H7 (cell line): ENCODE measurements at regions not wholly inside any gene's neighbourhood (a gene's known extent, or its start where the extent isn't known, plus 50 kb on each side); places are given as distances from the start of the nearest gene placed in this dataset.

Source experiments
- DNase-seq: peaks from one replicate; pipeline ENCODE4 v3.0.0; 2012
- H3K27me3 ChIP-seq: 2 replicates; pipeline ENCODE4 v1.6.0; 2011; ENCODE audit warnings: mild to moderate bottlenecking, low read length; ENCODE audit not compliant: control insufficient read depth, insufficient read depth
- H3K36me3 ChIP-seq: replicated peaks from 2 replicates; pipeline ENCODE4 v1.5.1; 2011; ENCODE audit warnings: low read length; ENCODE audit not compliant: control insufficient read depth, insufficient read depth
- H3K4me3 ChIP-seq: 2 replicates; pipeline ENCODE4 v1.5.1; 2011; ENCODE audit warnings: low read depth, mild to moderate bottlenecking, control low read depth, low read length, moderate library complexity; ENCODE audit not compliant: insufficient read depth

DNA sequence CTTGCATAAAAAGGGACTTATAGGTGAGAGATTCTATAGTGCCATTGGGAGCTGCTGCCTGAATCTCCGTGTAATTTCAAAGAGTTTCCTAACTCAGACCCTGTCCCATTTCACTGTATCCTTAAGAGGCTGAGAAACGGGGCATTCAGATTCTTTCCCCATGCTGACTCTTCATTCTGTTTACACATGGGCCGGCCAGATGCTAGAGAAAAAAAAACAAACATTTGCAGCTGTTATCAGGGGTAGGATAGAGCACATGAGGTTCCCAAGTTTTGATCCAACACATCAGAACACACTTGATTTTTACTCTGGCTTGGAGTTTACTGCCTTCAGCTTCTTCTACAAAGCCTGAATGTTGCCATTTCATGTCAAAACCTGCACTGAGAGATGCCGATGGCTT, 215.9 kb upstream of the TPRG1 start:
- H3K27me3 ChIP-seq = no peaks in the 10 kb centered on the region
- no peaks in the 10 kb centered on the region for H3K36me3 ChIP-seq
- no peak for DNase-seq
- H3K4me3 ChIP-seq = no peak overlapping the region

DNA sequence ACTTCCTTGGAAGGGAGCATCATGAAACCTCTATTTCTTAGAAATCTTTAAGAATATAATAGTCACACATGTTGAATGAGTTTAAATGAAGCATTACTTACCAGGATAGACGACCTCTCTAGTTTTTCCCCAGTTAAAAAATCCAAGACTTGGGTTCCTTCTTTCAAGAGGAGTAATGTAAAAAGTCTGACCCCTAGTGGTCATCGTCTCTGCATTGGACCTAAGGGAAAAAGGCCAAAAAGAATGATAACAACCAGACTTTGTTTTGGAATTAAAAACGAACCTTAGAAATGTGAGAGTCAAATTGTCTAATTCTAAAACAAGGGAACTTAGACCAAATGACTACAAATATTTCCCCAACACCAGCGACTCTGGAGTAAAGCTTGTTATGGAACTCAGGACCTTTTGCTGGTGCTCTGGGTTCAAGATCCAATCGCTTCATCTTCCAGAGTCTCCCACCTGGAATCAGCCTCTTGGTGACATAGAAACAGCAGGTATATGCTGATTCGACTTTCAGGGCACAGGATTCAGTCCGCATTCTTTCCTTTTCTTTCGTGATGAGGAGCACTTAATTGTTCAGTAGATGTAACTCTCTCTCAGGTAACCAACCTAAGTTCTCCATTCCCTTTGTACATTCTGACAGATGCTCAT, 214.8 kb upstream of the TPRG1 start:
- H3K4me3 ChIP-seq = no peak overlapping the region
- no peaks in the 10 kb centered on the region for H3K27me3 ChIP-seq
- H3K36me3 ChIP-seq = no peaks in the 10 kb centered on the region
- no peak for DNase-seq

- no peaks in the 10 kb centered on the region for H3K27me3 ChIP-seq
- no peak for DNase-seq
These were observed 212.8 kb upstream of the TPRG1 start for GRCh38 chr3:188959013-188959412.

GRCh38 chr3:188962253-188963247, 209.2 kb upstream of the TPRG1 start:
- Histone ChIP-seq H3K36me3 (no peaks in the 10 kb centered on the region), H3K4me3 (no peak overlapping the region), H3K27me3 (no peaks in the 10 kb centered on the region)
- DNase-seq = no peak

More at GRCh38 chr3:188959013-188959412, 212.8 kb upstream of the TPRG1 start:
- H3K36me3 ChIP-seq = no peaks in the 10 kb centered on the region
- H3K4me3 ChIP-seq = no peak overlapping the region

GRCh38 chr3:188964957-188965356, 206.8 kb upstream of the TPRG1 start:
- H3K36me3 ChIP-seq = no peaks in the 10 kb centered on the region
- H3K4me3 ChIP-seq = no peak overlapping the region
- no peaks in the 10 kb centered on the region for H3K27me3 ChIP-seq
- DNase-seq = no peak

DNA sequence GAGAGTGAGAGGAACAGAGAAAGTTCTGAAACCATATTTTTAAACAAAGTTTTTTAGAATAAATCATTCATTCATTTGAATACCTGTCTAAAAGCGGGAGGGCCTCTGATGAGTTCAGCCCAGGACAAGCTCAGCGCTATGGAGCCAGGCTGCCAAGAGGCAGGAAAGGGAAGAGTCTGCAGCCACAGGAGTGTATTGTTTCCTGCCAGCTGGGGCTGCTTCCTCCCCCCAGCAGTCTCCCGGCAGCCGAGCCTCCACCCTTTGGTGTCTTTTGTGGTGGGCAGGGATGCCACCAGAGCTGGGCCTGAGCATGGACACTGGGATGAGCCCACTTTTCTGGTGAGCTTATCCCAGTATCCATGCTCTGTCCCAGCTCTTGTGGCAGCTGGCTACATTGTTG, 199.5 kb upstream of the TPRG1 start:
- H3K27me3 ChIP-seq = no peaks in the 10 kb centered on the region
- no peaks in the 10 kb centered on the region for H3K36me3 ChIP-seq
- no peak for DNase-seq
- H3K4me3 ChIP-seq = no peak overlapping the region

GRCh38 chr3:188974856-188975599, 196.7 kb upstream of the TPRG1 start:
- H3K27me3 ChIP-seq = no peaks in the 10 kb centered on the region
- H3K36me3 ChIP-seq = no peaks in the 10 kb centered on the region
- no peak overlapping the region for H3K4me3 ChIP-seq
- no peak for DNase-seq

- H3K27me3 ChIP-seq = no peaks in the 10 kb centered on the region
- no peaks in the 10 kb centered on the region for H3K36me3 ChIP-seq
- H3K4me3 ChIP-seq = no peak overlapping the region
- no peak for DNase-seq
These were observed 196.0 kb upstream of the TPRG1 start for GRCh38 chr3:188975600-188976314.

GRCh38 chr3:188976407-188976806, 195.4 kb upstream of the TPRG1 start:
- DNase-seq = no peak
- Histone ChIP-seq H3K4me3 (no peak overlapping the region), H3K36me3 (no peaks in the 10 kb centered on the region), H3K27me3 (no peaks in the 10 kb centered on the region)

- Histone ChIP-seq H3K4me3 (no peak overlapping the region), H3K36me3 (no peaks in the 10 kb centered on the region), H3K27me3 (no peaks in the 10 kb centered on the region)
- DNase-seq = no peak
These were observed 193.2 kb upstream of the TPRG1 start for GRCh38 chr3:188978421-188979171.

DNA sequence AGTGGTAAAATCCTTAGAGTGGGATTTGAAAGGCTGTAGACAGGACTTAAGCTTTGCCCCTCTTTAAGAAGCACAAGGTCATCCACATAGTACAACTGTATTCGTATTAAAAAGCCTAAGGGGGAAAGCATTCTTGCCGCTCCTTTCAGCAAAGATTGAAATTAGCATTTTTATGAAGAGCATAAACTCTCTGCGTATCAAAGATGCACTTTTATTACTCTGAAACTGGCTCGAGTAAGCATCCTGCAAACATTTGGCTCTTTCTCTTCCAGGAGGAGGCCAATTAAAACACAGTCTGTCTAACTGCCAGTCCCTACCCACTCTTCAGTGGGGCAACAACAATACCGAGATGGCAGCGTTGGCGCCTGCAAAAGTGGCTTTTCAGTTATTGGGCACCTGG, 192.5 kb upstream of the TPRG1 start:
- no peak for DNase-seq
- Histone ChIP-seq H3K4me3 (no peak overlapping the region), H3K27me3 (no peaks in the 10 kb centered on the region), H3K36me3 (no peaks in the 10 kb centered on the region)

- DNase-seq = peak; percentile 13
These were observed 192.0 kb upstream of the TPRG1 start for GRCh38 chr3:188979669-188980310.

GRCh38 chr3:188993181-188993580, 178.6 kb upstream of the TPRG1 start:
- no peak for DNase-seq
- Histone ChIP-seq H3K36me3 (no peaks in the 10 kb centered on the region), H3K4me3 (no peak overlapping the region)

More at GRCh38 chr3:188979669-188980310, 192.0 kb upstream of the TPRG1 start:
- Histone ChIP-seq H3K27me3 (no peaks in the 10 kb centered on the region), H3K4me3 (no peak overlapping the region), H3K36me3 (no peaks in the 10 kb centered on the region)

More at GRCh38 chr3:188993181-188993580, 178.6 kb upstream of the TPRG1 start:
- no peaks in the 10 kb centered on the region for H3K27me3 ChIP-seq
